Ovary (tissue), 1 donor: ENCODE measurements at regions not wholly inside any gene's neighbourhood (a gene's known extent, or its start where the extent isn't known, plus 50 kb on each side); places are given as distances from the start of the nearest gene placed in this dataset.

Experiments used
- EP300 ChIP-seq: sonication (generic); formaldehyde crosslinking; IDR thresholded peaks from one replicate; pipeline ENCODE4 v1.6.1; 2017; ENCODE audit warnings: antibody characterized with exemption
- POLR2A ChIP-seq: fragments of 450-650 bp; IDR thresholded peaks from one replicate; pipeline ENCODE4 v1.6.1; 2017; ENCODE audit warnings: antibody characterized with exemption, mild to moderate bottlenecking, moderate library complexity

DNA sequence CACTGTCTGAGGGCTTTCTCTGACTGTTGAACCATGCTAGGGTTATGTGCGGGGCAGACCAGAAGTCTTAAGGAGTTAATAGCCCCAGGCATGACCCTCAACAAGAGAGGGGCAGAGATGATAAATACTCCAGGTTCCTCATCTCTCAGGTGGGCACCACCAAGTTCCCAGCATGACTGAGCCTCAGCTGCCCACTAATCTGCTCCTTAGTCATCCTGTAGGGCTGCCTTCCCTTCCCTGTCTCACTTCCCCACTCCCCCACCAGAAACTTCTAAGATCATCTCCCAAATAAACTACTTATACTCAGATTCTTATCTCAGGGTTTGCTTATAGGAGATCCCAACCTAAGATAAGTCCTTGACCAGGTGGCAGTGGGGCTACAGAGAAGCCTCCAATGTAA lies 101.7 kb upstream of the PRNP start:
- TF ChIP-seq POLR2A: no peak
- no peak for TF ChIP-seq EP300
